Panc1 (cell line): ENCODE measurements at regions not wholly inside any gene's neighbourhood (a gene's known extent, or its start where the extent isn't known, plus 50 kb on each side); places are given as distances from the start of the nearest gene placed in this dataset.
"Not testable (repeated sequence)": the region's sequence is repeated elsewhere in the genome, so short reads cannot be mapped to it uniquely, and the experiment has no call there.

Experiments
- ATAC-seq: fragments of 200-7000 bp; cut with Tn5 transposase; 2 replicates; pipeline ENCODE4 v1.9.1; 2020; ENCODE audit warnings: mild to moderate bottlenecking, moderate library complexity
- BruUV-seq: library from RNA; stranded (reverse); fragments of 400-500 nt; replicated peaks from 2 replicates; lab custom pipeline; 2021; lab: Mats Ljungman, UMichigan
- CTCF ChIA-PET: fragments of 300-600 bp; sonication (Branson Sonifier 250); formaldehyde crosslinking; loops from one replicate; lab custom pipeline; 2022; ENCODE audit warnings: antibody characterized with exemption; lab: Charles Lee
- POLR2A ChIA-PET: fragments of 300-600 bp; sonication (Branson Sonifier 250); formaldehyde crosslinking; loops from one replicate; lab custom pipeline; 2022; ENCODE audit warnings: antibody characterized with exemption; lab: Charles Lee
- DNase-seq: peaks from one replicate; pipeline ENCODE4 v3.0.0-alpha.2; 2010; ENCODE audit warnings: low read depth, low spot score
- H3K27ac ChIP-seq: 2 replicates; pipeline ENCODE4 v1.5.1; 2011; ENCODE audit warnings: mild to moderate bottlenecking, low read length, inconsistent platforms
- H3K27me3 ChIP-seq: fragments of 200-500 bp; sonication (Bioruptor generic); 2 replicates; pipeline ENCODE4 v1.6.0; 2014; ENCODE audit warnings: low read length, inconsistent platforms; ENCODE audit not compliant: control insufficient read depth, insufficient read depth
- H3K36me3 ChIP-seq: fragments of 200-500 bp; sonication (Bioruptor generic); 2 replicates; pipeline ENCODE4 v1.5.1; 2014; ENCODE audit warnings: inconsistent platforms, mild to moderate bottlenecking, low read length, moderate library complexity; ENCODE audit not compliant: control insufficient read depth, insufficient read depth
- H3K4me1 ChIP-seq: 2 replicates; pipeline ENCODE4 v1.5.1; 2011; ENCODE audit warnings: inconsistent platforms, mild to moderate bottlenecking, low read length, moderate library complexity; ENCODE audit not compliant: control insufficient read depth, insufficient read depth
- H3K4me3 ChIP-seq, 2 experiments: 2 replicates each; pipeline ENCODE4 v1.5.1; 2011 to 2012; ENCODE audit warnings: low read depth in 2 of 2, low read length in 2 of 2, mild to moderate bottlenecking in 2 of 2, inconsistent platforms in 1 of 2, moderate library complexity in 1 of 2
- H3K9me3 ChIP-seq: fragments of 200-500 bp; sonication (Bioruptor generic); 2 replicates; pipeline ENCODE4 v1.5.1; 2014; ENCODE audit warnings: low read depth, mild to moderate bottlenecking, inconsistent platforms, low read length, moderate library complexity; ENCODE audit not compliant: control insufficient read depth, insufficient read depth
- in situ Hi-C: cut with HindIII; loops from 2 replicates; pipeline ENCODE4 v1.10.0; 2016; ENCODE audit warnings: low sequenced_read_pairs, low pct_unique_long_range_greater_than_20kb
- intact Hi-C: fragments of 100-400 bp; cut with micrococcal nuclease; formaldehyde crosslinking; loops from one replicate; pipeline ENCODE4 v1.10.0; 2022; ENCODE audit not compliant: unreplicated experiment

- CTCF ChIA-PET, POLR2A ChIA-PET, H3K9me3 ChIP-seq, DNase-seq, H3K36me3 ChIP-seq, in situ Hi-C loops, intact Hi-C loops, H3K4me3 ChIP-seq, H3K27me3 ChIP-seq, H3K27ac ChIP-seq, BruUV-seq, H3K4me1 ChIP-seq, ATAC-seq: not testable (repeated sequence)
Measured at GRCh38 chr21:6066320-6066985, 4454.9 kb upstream of the TPTE start.

- H3K36me3 ChIP-seq, H3K4me1 ChIP-seq, H3K27me3 ChIP-seq, intact Hi-C loops, BruUV-seq, in situ Hi-C loops, ATAC-seq, H3K27ac ChIP-seq, DNase-seq, H3K9me3 ChIP-seq, CTCF ChIA-PET, H3K4me3 ChIP-seq, POLR2A ChIA-PET: not testable (repeated sequence)
Measured at GRCh38 chr21:6068098-6068831, 4453.1 kb upstream of the TPTE start.

GRCh38 chr21:6070213-6070612 is 4451.2 kb upstream of the TPTE start:
- H3K27me3 ChIP-seq, intact Hi-C loops, POLR2A ChIA-PET, H3K27ac ChIP-seq, BruUV-seq, H3K4me3 ChIP-seq, in situ Hi-C loops, H3K4me1 ChIP-seq, H3K9me3 ChIP-seq, DNase-seq, ATAC-seq, CTCF ChIA-PET, H3K36me3 ChIP-seq: not testable (repeated sequence)

- intact Hi-C loops, in situ Hi-C loops, H3K4me1 ChIP-seq, H3K27ac ChIP-seq, H3K4me3 ChIP-seq, BruUV-seq, H3K9me3 ChIP-seq, H3K36me3 ChIP-seq, H3K27me3 ChIP-seq, CTCF ChIA-PET, ATAC-seq, POLR2A ChIA-PET, DNase-seq: not testable (repeated sequence)
Measured at GRCh38 chr21:6072691-6073090, 4448.7 kb upstream of the TPTE start.

GRCh38 chr21:6073993-6074705 is 4447.2 kb upstream of the TPTE start:
- H3K4me1 ChIP-seq, BruUV-seq, H3K36me3 ChIP-seq, CTCF ChIA-PET, in situ Hi-C loops, H3K9me3 ChIP-seq, DNase-seq, H3K27ac ChIP-seq, POLR2A ChIA-PET, H3K27me3 ChIP-seq, H3K4me3 ChIP-seq, intact Hi-C loops: not testable (repeated sequence)
- peak; percentile 53; the same call in 1 of the 2 replicates for ATAC-seq

GRCh38 chr21:6074935-6075334 is 4446.4 kb upstream of the TPTE start:
- H3K4me1 ChIP-seq, H3K9me3 ChIP-seq, H3K27ac ChIP-seq, H3K27me3 ChIP-seq, POLR2A ChIA-PET, H3K4me3 ChIP-seq, ATAC-seq, H3K36me3 ChIP-seq, CTCF ChIA-PET, DNase-seq, intact Hi-C loops, in situ Hi-C loops, BruUV-seq: not testable (repeated sequence)

- H3K9me3 ChIP-seq, CTCF ChIA-PET, DNase-seq, H3K27ac ChIP-seq, intact Hi-C loops, H3K4me1 ChIP-seq, POLR2A ChIA-PET, ATAC-seq, in situ Hi-C loops, H3K4me3 ChIP-seq, BruUV-seq, H3K36me3 ChIP-seq, H3K27me3 ChIP-seq: not testable (repeated sequence)
Measured at GRCh38 chr21:6075627-6076208, 4445.7 kb upstream of the TPTE start.
